Left ventricle myocardium inferior (tissue), 1 donor: ENCODE measurements at regions not wholly inside any gene's neighbourhood (a gene's known extent, or its start where the extent isn't known, plus 50 kb on each side); places are given as distances from the start of the nearest gene placed in this dataset.

Experiments
- DNase-seq: peaks from one replicate; pipeline ENCODE4 v3.0.0-alpha.2; 2020
- H3K27ac ChIP-seq: fragments of 200-600 bp; replicated peaks from 2 replicates; pipeline ENCODE4 v1.8.0; 2021
- H3K27me3 ChIP-seq: fragments of 200-600 bp; 2 replicates; pipeline ENCODE4 v1.8.0; 2021; ENCODE audit warnings: low read depth
- H3K36me3 ChIP-seq: fragments of 200-600 bp; 2 replicates; pipeline ENCODE4 v1.8.0; 2021
- H3K4me1 ChIP-seq: fragments of 200-600 bp; 2 replicates; pipeline ENCODE4 v1.8.0; 2021
- H3K4me3 ChIP-seq: fragments of 200-600 bp; 2 replicates; pipeline ENCODE4 v1.8.0; 2021; ENCODE audit warnings: mild to moderate bottlenecking, moderate library complexity
- H3K9me3 ChIP-seq: fragments of 200-600 bp; replicated peaks from 2 replicates; pipeline ENCODE4 v1.8.0; 2021
- CTCF ChIP-seq: fragments of 200-600 bp; IDR thresholded peaks from 2 replicates; pipeline ENCODE4 v1.8.0; 2021; ENCODE audit warnings: antibody characterized with exemption, mild to moderate bottlenecking, borderline replicate concordance
- intact Hi-C: fragments of 100-400 bp; cut with micrococcal nuclease; formaldehyde crosslinking; loops from one replicate; pipeline ENCODE4 v1.11.0; 2022
- donor health status: DM: no; HTN: yes; CAD: no; lungs with severe emphysema.

- TF ChIP-seq CTCF, result no peak
- DNase-seq, result no peak
- H3K27me3 ChIP-seq, result no peaks in the 10 kb centered on the region
- H3K27ac ChIP-seq, result no peak overlapping the region
- H3K4me3 ChIP-seq, result no peak overlapping the region
- intact Hi-C loops, result no loop called here
- no peaks in the 10 kb centered on the region for H3K4me1 ChIP-seq
- no peaks in the 10 kb centered on the region for H3K9me3 ChIP-seq
- H3K36me3 ChIP-seq, result no peaks in the 10 kb centered on the region
These were observed 1128.4 kb upstream of the MAP3K7 start for GRCh38 chr6:91715171-91715805.

- Histone ChIP-seq H3K27me3 (no peaks in the 10 kb centered on the region), H3K36me3 (no peaks in the 10 kb centered on the region), H3K4me3 (no peak overlapping the region), H3K9me3 (no peaks in the 10 kb centered on the region), H3K4me1 (no peaks in the 10 kb centered on the region), H3K27ac (no peak overlapping the region)
- no peak for TF ChIP-seq CTCF
- no peak for DNase-seq
- intact Hi-C loops, result no loop called here
These were observed 1127.0 kb upstream of the MAP3K7 start for GRCh38 chr6:91713911-91714310.

GRCh38 chr6:91711518-91711917, 1124.6 kb upstream of the MAP3K7 start:
- Histone ChIP-seq H3K27ac (no peak overlapping the region), H3K9me3 (no peaks in the 10 kb centered on the region), H3K4me1 (no peaks in the 10 kb centered on the region), H3K27me3 (no peaks in the 10 kb centered on the region), H3K4me3 (no peak overlapping the region), H3K36me3 (no peaks in the 10 kb centered on the region)
- DNase-seq, result no peak
- no peak for TF ChIP-seq CTCF
- intact Hi-C loops, result no loop called here

DNA sequence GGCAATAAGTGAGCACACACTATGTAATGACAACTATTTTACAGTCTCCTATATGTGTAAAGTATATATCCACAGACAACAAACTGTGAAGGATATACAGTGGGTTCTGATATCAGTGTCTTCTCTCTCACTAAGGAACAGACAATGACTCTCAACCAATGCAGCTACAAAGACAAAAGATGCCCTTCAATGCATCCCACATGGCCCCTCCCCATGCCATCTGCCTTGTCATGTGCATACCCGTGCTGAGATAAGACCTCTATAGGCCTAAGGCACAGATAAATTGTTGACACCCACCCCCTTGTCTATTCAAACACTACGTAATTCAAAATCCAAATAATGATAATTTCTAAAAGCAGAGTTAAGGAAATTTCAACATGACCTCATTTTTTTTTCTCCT, 1123.5 kb upstream of the MAP3K7 start:
- Histone ChIP-seq H3K4me1 (no peaks in the 10 kb centered on the region), H3K4me3 (no peak overlapping the region), H3K36me3 (no peaks in the 10 kb centered on the region), H3K27me3 (no peaks in the 10 kb centered on the region), H3K9me3 (no peaks in the 10 kb centered on the region), H3K27ac (no peak overlapping the region)
- no peak for DNase-seq
- intact Hi-C loops, result no loop called here
- no peak for TF ChIP-seq CTCF

GRCh38 chr6:91708534-91708933, 1121.7 kb upstream of the MAP3K7 start:
- no peaks in the 10 kb centered on the region for H3K4me1 ChIP-seq
- no peak for TF ChIP-seq CTCF
- H3K9me3 ChIP-seq, result no peaks in the 10 kb centered on the region
- intact Hi-C loops, result no loop called here
- no peak overlapping the region for H3K4me3 ChIP-seq
- no peak overlapping the region for H3K27ac ChIP-seq
- no peak for DNase-seq
- no peaks in the 10 kb centered on the region for H3K36me3 ChIP-seq
- H3K27me3 ChIP-seq, result no peaks in the 10 kb centered on the region
